ENCODE measurements at regions not wholly inside any gene's neighbourhood (a gene's known extent, or its start where the extent isn't known, plus 50 kb on each side); places are given as distances from the start of the nearest gene placed in this dataset.

DNA sequence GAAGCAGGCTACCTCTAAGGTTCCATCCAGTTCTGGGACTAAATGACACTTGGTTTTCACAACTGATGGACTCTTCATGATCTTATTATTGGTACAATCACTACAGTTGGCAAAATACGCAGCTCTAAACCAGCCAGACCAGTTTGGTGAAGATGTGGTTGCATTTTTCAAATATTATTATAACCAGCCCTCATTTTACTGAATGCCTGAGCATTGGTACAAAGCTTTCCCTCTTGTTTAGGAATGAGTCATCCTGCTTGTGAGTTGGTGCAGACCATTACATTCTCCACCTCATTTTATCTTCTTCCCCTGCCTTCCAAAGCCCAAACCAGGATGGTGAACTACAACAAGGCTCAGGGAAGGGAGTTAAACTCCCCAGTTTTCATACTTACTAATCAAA is 223.1 kb downstream of the KDR start:
- Histone ChIP-seq H3K9ac (ENCODE audit: low read depth, low read length) (no peak overlapping the region), H2BK20ac (ENCODE audit: low read depth, low read length) (no peak overlapping the region), H3K14ac (replicated peaks; ENCODE audit: low read depth, low read length) (no peak overlapping the region), H3K9me3 (ENCODE audit: control insufficient read depth, insufficient read depth, low read length) (no peaks in the 10 kb centered on the region), H4K20me1 (ENCODE audit: insufficient read depth, low read length) (no peaks in the 10 kb centered on the region), H3K27me3 (ENCODE audit: control insufficient read depth, insufficient read depth, low read length) (no peaks in the 10 kb centered on the region), H3K56ac (ENCODE audit: extremely low read depth, insufficient read depth, low read length) (no peak overlapping the region), H3K23ac (ENCODE audit: low read depth, low read length) (no peak overlapping the region), H3K36me3 (ENCODE audit: control insufficient read depth, insufficient read depth, low read length) (no peaks in the 10 kb centered on the region), H3K4ac (ENCODE audit: low read depth, low read length) (no peak overlapping the region), H2AFZ (replicated peaks; ENCODE audit: low read length, poor library complexity) (no peak overlapping the region), H3K9me1 (ENCODE audit: insufficient read depth, low read length) (no peaks in the 10 kb centered on the region), H2AK5ac (ENCODE audit: low read depth, low read length) (no peak overlapping the region), H2BK120ac (ENCODE audit: low read depth, low read length) (peak overlapping the region; percentile 35), H4K5ac (ENCODE audit: low read depth, low read length) (no peak overlapping the region), H3K18ac (ENCODE audit: low read depth, low read length) (no peak overlapping the region; the same call in 1 of the 2 replicates), H3K4me2 (ENCODE audit: low read depth, low read length) (no peak overlapping the region), H3K4me3 (ENCODE audit: insufficient read depth, low read depth, low read length) (no peak overlapping the region), H3K79me1 (ENCODE audit: low read depth in 1 of 2, low read length in 2 of 2) (no peaks in the 10 kb centered on the region), H3K4me1 (ENCODE audit: control insufficient read depth, insufficient read depth, low read length) (peaks cover 3% of the 10 kb centered on the region; the same call in 1 of the 2 replicates), H4K91ac (ENCODE audit: insufficient read depth, low read depth, low read length) (no peak overlapping the region), H2AK9ac (replicated peaks; ENCODE audit: low read depth, low read length, poor library complexity) (no peak overlapping the region), H2BK15ac (ENCODE audit: low read depth, low read length) (no peak overlapping the region; the same call in 2 of the 3 replicates), H2BK5ac (ENCODE audit: low read depth, low read length, poor library complexity, severe bottlenecking) (no peak overlapping the region), H3K27ac (ENCODE audit: insufficient read depth, low read length) (no peak overlapping the region), H4K8ac (ENCODE audit: low read depth in 2 of 2, low read length in 2 of 2) (0 out of 4 replicates have a peak overlapping the region, but pooled peaks of 1 of the 2 experiments have one; percentile 10)
- dilution Hi-C loops (cut with HindIII; ENCODE audit: low sequenced_read_pairs, unreplicated experiment) (no loop called here), intact Hi-C loops (cut with micrococcal nuclease) (no loop called here), in situ Hi-C loops (cut with MboI; ENCODE audit: low sequenced_read_pairs) (no loop called here)
- no TSS peak for BruUV-seq (replicated peaks)
- peak; percentile 43 for DNase-seq
- ChIA-PET POLR2A (ENCODE audit: unreplicated experiment) (no interaction called here), CTCF (no interaction called here)
- no CpG with 5 or more reads among the region's 1 CpG for WGBS, 2 experiments (ENCODE audit: extremely low coverage in 2 of 2, insufficient read length in 1 of 2)
- ATAC-seq (ENCODE audit: low read depth) = peak; percentile 76
- TF ChIP-seq MXI1 (IDR thresholded peaks at IDR 0.05; ENCODE audit: borderline replicate concordance, low read depth, low read length) (no peak), FOS (IDR thresholded peaks at IDR 0.05; ENCODE audit: low read depth, low read length) (0 out of 2 replicates have a peak, but pooled peaks have one; percentile 28)

Data from IMR-90 (cell line).